K562 (cell line): ENCODE measurements at regions not wholly inside any gene's neighbourhood (a gene's known extent, or its start where the extent isn't known, plus 50 kb on each side); places are given as distances from the start of the nearest gene placed in this dataset.

Source experiments
- CTCF ChIP-seq, 3 experiments: IDR thresholded peaks in 2 of 3; conservative IDR thresholded peaks in 1 of 3; 2 replicates each; pipeline ENCODE4 v1.5.1; 2011 to 2012; ENCODE audit warnings: low read length in 3 of 3, mild to moderate bottlenecking in 3 of 3, control low read depth in 2 of 3, improper control_type of control experiment in 1 of 3, inconsistent platforms in 1 of 3, low read depth in 1 of 3, mixed read lengths in 1 of 3, moderate library complexity in 1 of 3; ENCODE audit not compliant: insufficient read depth in 2 of 3
- EP300 ChIP-seq: IDR thresholded peaks from 2 replicates; pipeline ENCODE4 v1.6.1; 2012; ENCODE audit warnings: low read length, improper control_type of control experiment
- GABPB2 ChIP-seq: fragments of 250-450 bp; sonication (Bioruptor Pico); conservative IDR thresholded peaks from 2 replicates; pipeline ENCODE4 v1.5.1; 2021; ENCODE audit warnings: mild to moderate bottlenecking
- NFYB ChIP-seq: IDR thresholded peaks from 2 replicates; pipeline ENCODE4 v1.6.1; 2011; ENCODE audit warnings: mild to moderate bottlenecking, moderate library complexity; ENCODE audit not compliant: insufficient read length; ENCODE audit errors: extremely low read depth
- PHTF2 ChIP-seq: fragments of 250-450 bp; sonication (Bioruptor Pico); IDR thresholded peaks from 2 replicates; pipeline ENCODE4 v1.5.0; 2021; ENCODE audit warnings: mild to moderate bottlenecking
- TAF1 ChIP-seq: IDR thresholded peaks from 2 replicates; pipeline ENCODE4 v1.6.1; 2011; ENCODE audit warnings: mild to moderate bottlenecking, low read length, moderate library complexity; ENCODE audit not compliant: insufficient read depth, control insufficient read depth, severe bottlenecking; ENCODE audit errors: extremely low read depth
- TAF7 ChIP-seq: fragments of 450-650 bp; IDR thresholded peaks from 2 replicates; pipeline ENCODE4 v1.6.1; 2016; ENCODE audit warnings: missing genetic modification characterization, missing compliant biosample characterization
- ZBED1 ChIP-seq: IDR thresholded peaks from 2 replicates; pipeline ENCODE4 v1.6.1; 2014
- ZNF274 ChIP-seq: IDR thresholded peaks from 2 replicates; pipeline ENCODE4 v1.6.1; 2011; ENCODE audit warnings: low read depth, mild to moderate bottlenecking, low read length, moderate library complexity, borderline replicate concordance
- ZNF431 ChIP-seq: sonication (generic); formaldehyde crosslinking; IDR thresholded peaks from 2 replicates; pipeline ENCODE4 v1.8.0; 2022; ENCODE audit warnings: mild to moderate bottlenecking, missing genetic modification reagents
- ZNF561 ChIP-seq: fragments of 450-650 bp; formaldehyde crosslinking; conservative IDR thresholded peaks from 2 replicates; pipeline ENCODE4 v1.4.0; 2020; ENCODE audit warnings: mild to moderate bottlenecking, moderate library complexity
- ZNF77 ChIP-seq: fragments of 250-450 bp; sonication (Bioruptor Pico); IDR thresholded peaks from 2 replicates; pipeline ENCODE4 v1.5.0; 2020

DNA sequence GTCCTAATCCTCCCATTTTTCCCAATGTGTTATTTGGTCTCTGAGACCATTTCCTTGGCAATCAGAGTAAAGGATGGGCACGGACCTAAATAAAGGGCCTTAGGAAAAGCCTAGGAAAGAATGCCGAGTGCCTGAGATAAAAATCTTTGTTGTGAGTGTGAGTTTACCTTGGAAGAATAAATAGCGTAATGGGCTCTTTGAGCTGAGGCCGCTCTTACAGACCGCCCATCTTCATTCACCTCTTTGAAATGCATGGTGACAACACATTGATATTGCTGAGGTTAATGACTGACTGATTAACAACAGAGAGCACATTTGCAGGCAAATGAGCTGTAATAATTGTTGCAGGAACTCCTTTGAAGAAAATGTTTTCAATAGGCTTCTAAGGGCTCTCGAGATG lies 1967.1 kb upstream of the WWC1 start:
- TF ChIP-seq TAF1, result no peak
- no peak for TF ChIP-seq TAF7 (tag)
- no peak for TF ChIP-seq ZNF561 (CRISPR knock-in tag)
- no peak for TF ChIP-seq PHTF2 (CRISPR knock-in tag)
- TF ChIP-seq EP300, result no peak
- TF ChIP-seq ZNF431 (CRISPR knock-in tag), result no peak
- TF ChIP-seq CTCF (IDR thresholded peaks at IDR 0.05 in 2 of 3, conservative IDR thresholded peaks at IDR 0.05 in 1 of 3; ENCODE audit: insufficient read depth in 2 of 3, low read depth in 1 of 3, low read length in 3 of 3), result no peak
- TF ChIP-seq ZBED1, result no peak
- TF ChIP-seq GABPB2 (CRISPR knock-in tag), result no peak
- TF ChIP-seq NFYB, result no peak
- TF ChIP-seq ZNF77 (CRISPR knock-in tag), result no peak
- TF ChIP-seq ZNF274, result no peak
